CD4-positive, alpha-beta T cell (primary cell): ENCODE measurements at regions not wholly inside any gene's neighbourhood (a gene's known extent, or its start where the extent isn't known, plus 50 kb on each side); places are given as distances from the start of the nearest gene placed in this dataset.

ENCODE experiments used
- ATAC-seq: fragments of 200-7000 bp; cut with Tn5 transposase; one replicate; pipeline ENCODE4 v1.10.0; 2022; ENCODE audit warnings: mild to moderate bottlenecking; ENCODE audit not compliant: poor library complexity
- CTCF ChIA-PET: fragments of 350-600 bp; sonication (Branson Sonifier 250); formaldehyde crosslinking; loops from one replicate; lab custom pipeline; 2021; ENCODE audit warnings: antibody characterized with exemption, inconsistent platforms; lab: Charles Lee
- POLR2A ChIA-PET: fragments of 350-600 bp; sonication (Branson Sonifier 250); formaldehyde crosslinking; loops from one replicate; lab custom pipeline; 2021; ENCODE audit warnings: antibody characterized with exemption, inconsistent platforms; lab: Charles Lee
- DNase-seq, 14 experiments: peaks; one replicate each; pipeline ENCODE4 v3.0.0-alpha.2; 2013 to 2020; ENCODE audit warnings: mixed read lengths in 2 of 14
- H3K27ac ChIP-seq, 2 donors: one replicate each; pipeline versions ENCODE4 v1.5.1 to v1.7.0; 2013; ENCODE audit warnings: low read length in 2 of 2, low read depth in 1 of 2, mild to moderate bottlenecking in 1 of 2
- H3K27me3 ChIP-seq, 2 experiments: 1 replicate in 1 of 2; 2 replicates in 1 of 2; pipeline versions ENCODE4 v1.6.1 to v1.7.0; 2013; ENCODE audit warnings: low read length in 2 of 2, control low read depth in 1 of 2, mild to moderate bottlenecking in 1 of 2, moderate library complexity in 1 of 2; ENCODE audit not compliant: insufficient read depth in 2 of 2, control insufficient read depth in 1 of 2
- H3K36me3 ChIP-seq: one replicate; pipeline ENCODE4 v1.6.1; 2013; ENCODE audit warnings: low read length, control low read depth; ENCODE audit not compliant: insufficient read depth
- H3K4me1 ChIP-seq: one replicate; pipeline ENCODE4 v1.6.1; 2013; ENCODE audit warnings: low read length, control low read depth; ENCODE audit not compliant: insufficient read depth
- H3K4me3 ChIP-seq: one replicate; pipeline ENCODE4 v1.5.1; 2013; ENCODE audit warnings: mild to moderate bottlenecking, low read length, moderate library complexity
- H3K9me3 ChIP-seq, 2 experiments: 1 replicate in 1 of 2; 2 replicates in 1 of 2; pipeline versions ENCODE4 v1.6.1 to v1.7.0; 2013; ENCODE audit warnings: low read length in 2 of 2, mild to moderate bottlenecking in 2 of 2, control low read depth in 1 of 2, moderate library complexity in 1 of 2; ENCODE audit not compliant: control insufficient read depth in 1 of 2, insufficient read depth in 1 of 2
- H3K27ac Mint-ChIP-seq: one replicate; pipeline ENCODE4 v1.8.0; 2020; ENCODE audit warnings: mixed read lengths
- H3K27me3 Mint-ChIP-seq: one replicate; pipeline ENCODE4 v1.8.0; 2021; ENCODE audit warnings: mixed read lengths
- H3K36me3 Mint-ChIP-seq: one replicate; pipeline ENCODE4 v1.8.0; 2021; ENCODE audit warnings: low read depth, mixed read lengths
- H3K4me1 Mint-ChIP-seq: one replicate; pipeline ENCODE4 v1.8.0; 2021; ENCODE audit warnings: low read depth, mixed read lengths
- H3K4me3 Mint-ChIP-seq: one replicate; pipeline ENCODE4 v1.8.0; 2020; ENCODE audit warnings: mild to moderate bottlenecking, mixed read lengths
- H3K9me3 Mint-ChIP-seq: one replicate; pipeline ENCODE4 v1.8.0; 2020; ENCODE audit warnings: mixed read lengths
- CTCF ChIP-seq: fragments of 200-600 bp; IDR thresholded peaks from one replicate; pipeline ENCODE4 v1.8.0; 2022; ENCODE audit warnings: antibody characterized with exemption, mild to moderate bottlenecking
- intact Hi-C, 2 experiments: fragments of 100-400 bp; cut with DNase I in 1 of 2; cut with micrococcal nuclease in 1 of 2; formaldehyde crosslinking; loops; one replicate each; pipeline versions ENCODE4 v1.15.1 to v1.9.0; 2023 to 2025; cut with DNase I, micrococcal nuclease

GRCh38 chr2:142509401-142509800 is 368.1 kb upstream of the KYNU start:
- H3K27me3 Mint-ChIP-seq, result no peaks in the 10 kb centered on the region
- H3K27ac Mint-ChIP-seq, result no peak overlapping the region
- no peak for TF ChIP-seq CTCF
- no peak for ATAC-seq
- H3K36me3 ChIP-seq, result no peaks in the 10 kb centered on the region
- intact Hi-C loops, result no loop called here
- no peak overlapping the region for H3K27ac ChIP-seq
- H3K9me3 ChIP-seq, result peaks cover 0 to 6% of the 10 kb centered on the region in 2 experiments
- H3K9me3 Mint-ChIP-seq, result peaks cover 6% of the 10 kb centered on the region
- H3K27me3 ChIP-seq, result no peaks in the 10 kb centered on the region
- ChIA-PET POLR2A (no interaction called here), CTCF (no interaction called here)
- no peaks in the 10 kb centered on the region for H3K4me1 ChIP-seq
- no peak for DNase-seq
- H3K4me1 Mint-ChIP-seq, result no peaks in the 10 kb centered on the region
- no peaks in the 10 kb centered on the region for H3K36me3 Mint-ChIP-seq
- H3K4me3 Mint-ChIP-seq, result no peak overlapping the region
- no peak overlapping the region for H3K4me3 ChIP-seq

GRCh38 chr2:142504754-142505153 is 372.7 kb upstream of the KYNU start:
- Mint-ChIP-seq H3K36me3 (no peaks in the 10 kb centered on the region), H3K27me3 (no peaks in the 10 kb centered on the region), H3K4me3 (no peak overlapping the region), H3K27ac (no peak overlapping the region), H3K4me1 (no peaks in the 10 kb centered on the region), H3K9me3 (peaks cover 7% of the 10 kb centered on the region)
- no peak overlapping the region for H3K27ac ChIP-seq
- ChIA-PET POLR2A (no interaction called here), CTCF (no interaction called here)
- H3K36me3 ChIP-seq, result no peaks in the 10 kb centered on the region
- no peak overlapping the region for H3K4me3 ChIP-seq
- intact Hi-C loops, result no loop called here
- H3K27me3 ChIP-seq, result no peaks in the 10 kb centered on the region
- H3K9me3 ChIP-seq, result no peaks in the 10 kb centered on the region
- H3K4me1 ChIP-seq, result no peaks in the 10 kb centered on the region
- DNase-seq (no peak), ATAC-seq (no peak)
- no peak for TF ChIP-seq CTCF

GRCh38 chr2:142502402-142502801 is 371.6 kb upstream of the LRP1B start:
- Mint-ChIP-seq H3K36me3 (no peaks in the 10 kb centered on the region), H3K27ac (no peak overlapping the region), H3K4me1 (no peaks in the 10 kb centered on the region), H3K27me3 (no peaks in the 10 kb centered on the region), H3K4me3 (no peak overlapping the region), H3K9me3 (peaks cover 8% of the 10 kb centered on the region)
- Histone ChIP-seq H3K27me3 (no peaks in the 10 kb centered on the region), H3K9me3 (no peaks in the 10 kb centered on the region), H3K36me3 (no peaks in the 10 kb centered on the region), H3K27ac (no peak overlapping the region), H3K4me3 (no peak overlapping the region), H3K4me1 (no peaks in the 10 kb centered on the region)
- ATAC-seq (no peak), DNase-seq (no peak)
- ChIA-PET CTCF (no interaction called here), POLR2A (no interaction called here)
- intact Hi-C loops, result no loop called here
- no peak for TF ChIP-seq CTCF
